ENCODE measurements at regions not wholly inside any gene's neighbourhood (a gene's known extent, or its start where the extent isn't known, plus 50 kb on each side); places are given as distances from the start of the nearest gene placed in this dataset.

GRCh38 chr10:71124921-71125748 lies 87.2 kb upstream of the UNC5B start:
- no peak for DNase-seq (ENCODE audit: low read depth)

- DNase-seq (ENCODE audit: low read depth), result no peak
Observed at GRCh38 chr10:71125749-71126107, 86.6 kb upstream of the UNC5B start.

- DNase-seq (ENCODE audit: low read depth), result no peak
Observed at GRCh38 chr10:71126432-71126831, 85.9 kb upstream of the UNC5B start.

- DNase-seq (ENCODE audit: low read depth), result no peak
Observed at GRCh38 chr10:71127104-71127503, 85.3 kb upstream of the UNC5B start.

GRCh38 chr10:71127773-71128172 lies 84.6 kb upstream of the UNC5B start:
- DNase-seq (ENCODE audit: low read depth), result no peak

- no peak for DNase-seq (ENCODE audit: low read depth)
Observed at GRCh38 chr10:71128311-71128980, 83.9 kb upstream of the UNC5B start.

GRCh38 chr10:71131096-71131495 lies 81.3 kb upstream of the UNC5B start:
- no peak for DNase-seq (ENCODE audit: low read depth)

GRCh38 chr10:71131508-71132088 lies 80.8 kb upstream of the UNC5B start:
- no peak for DNase-seq (ENCODE audit: low read depth)

- peak; percentile 17 for DNase-seq (ENCODE audit: low read depth)
Observed at GRCh38 chr10:71132321-71132810, 80.0 kb upstream of the UNC5B start.

- DNase-seq (ENCODE audit: low read depth), result no peak
Observed at GRCh38 chr10:71133710-71134686, 78.4 kb upstream of the UNC5B start.

- no peak for DNase-seq (ENCODE audit: low read depth)
Observed at GRCh38 chr10:71134732-71135211, 77.6 kb upstream of the UNC5B start.

- no peak for DNase-seq (ENCODE audit: low read depth)
Observed at GRCh38 chr10:71135236-71135635, 77.1 kb upstream of the UNC5B start.

GRCh38 chr10:71136036-71136721 lies 76.2 kb upstream of the UNC5B start:
- DNase-seq (ENCODE audit: low read depth), result no peak

- no peak for DNase-seq (ENCODE audit: low read depth)
Observed at GRCh38 chr10:71137701-71138100, 74.7 kb upstream of the UNC5B start.

GRCh38 chr10:71138166-71138830 lies 74.1 kb upstream of the UNC5B start:
- DNase-seq (ENCODE audit: low read depth), result no peak

GRCh38 chr10:71141528-71141927 lies 70.8 kb upstream of the UNC5B start:
- DNase-seq (ENCODE audit: low read depth), result no peak

GRCh38 chr10:71143170-71143569 lies 69.2 kb upstream of the UNC5B start:
- DNase-seq (ENCODE audit: low read depth), result no peak

GRCh38 chr10:71143610-71144009 lies 68.8 kb upstream of the UNC5B start:
- DNase-seq (ENCODE audit: low read depth), result no peak

- no peak for DNase-seq (ENCODE audit: low read depth)
Observed at GRCh38 chr10:71144824-71145223, 67.5 kb upstream of the UNC5B start.

GRCh38 chr10:71145352-71145945 lies 66.9 kb upstream of the UNC5B start:
- no peak for DNase-seq (ENCODE audit: low read depth)

Measured in CMK (cell line).